ENCODE measurements at regions not wholly inside any gene's neighbourhood (a gene's known extent, or its start where the extent isn't known, plus 50 kb on each side); places are given as distances from the start of the nearest gene placed in this dataset.

DNA sequence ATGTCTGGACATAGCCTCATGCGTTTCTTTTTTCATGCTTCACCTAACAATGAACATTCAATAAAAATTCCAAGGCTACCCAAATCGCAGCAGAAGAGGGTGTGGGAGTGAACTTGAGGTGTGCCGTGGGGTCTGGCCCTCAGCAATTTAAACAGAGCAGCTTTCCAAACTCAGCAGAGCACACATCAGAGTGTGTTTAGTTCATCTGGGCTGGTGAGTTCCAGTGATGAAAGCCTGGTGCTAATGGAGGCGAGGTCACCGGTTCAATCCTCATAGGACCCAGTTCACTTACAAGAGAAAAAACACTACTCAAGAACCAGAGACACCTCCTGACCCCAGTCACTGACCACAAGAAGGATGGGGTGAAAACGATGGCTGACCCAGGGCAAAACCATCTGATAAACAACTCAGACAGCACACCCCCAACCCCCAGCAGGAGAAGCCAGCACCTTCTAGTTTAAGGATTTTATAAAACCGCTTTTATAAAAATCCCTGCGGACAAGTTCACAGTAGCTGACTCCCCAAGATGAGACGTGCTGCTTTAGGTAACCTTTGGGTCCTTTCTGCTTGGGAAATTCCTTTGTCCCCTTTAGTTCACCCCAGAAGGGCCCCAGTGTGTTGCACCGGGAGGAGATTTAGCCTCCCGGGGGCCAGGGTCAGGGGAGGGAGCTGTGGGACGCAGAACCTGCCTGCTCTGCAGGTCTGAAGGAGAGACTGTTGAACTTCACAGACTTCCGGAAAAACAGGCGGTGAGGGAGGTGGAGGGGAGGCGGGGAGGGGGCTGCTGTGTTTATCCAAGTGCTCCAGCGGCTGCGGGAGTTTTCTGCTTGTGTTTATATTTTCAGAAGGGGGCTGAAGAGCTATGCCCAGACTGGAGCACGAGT lies 152.7 kb upstream of the SOX11 start:
- Histone ChIP-seq H2AFZ (ENCODE audit: low read depth, low read length) (no peak overlapping the region), H3K79me2 (ENCODE audit: insufficient read depth, low read length) (no peaks in the 10 kb centered on the region), H3K9me3 (ENCODE audit: insufficient read depth, low read length, severe bottlenecking) (peaks cover 11% of the 10 kb centered on the region), H4K20me1 (ENCODE audit: insufficient read depth, low read length) (no peaks in the 10 kb centered on the region), H3K36me3 (ENCODE audit: insufficient read depth, low read length) (no peaks in the 10 kb centered on the region), H3K27me3 (ENCODE audit: insufficient read depth, low read length, poor library complexity) (no peaks in the 10 kb centered on the region), H3K9ac (ENCODE audit: low read depth, low read length) (no peak overlapping the region), H3K4me3 (ENCODE audit: low read depth in 1 of 2, low read length in 2 of 2) (no peak overlapping the region), H3K4me1 (ENCODE audit: insufficient read depth, low read length) (no peaks in the 10 kb centered on the region), H3K4me2 (ENCODE audit: insufficient read depth, low read length) (no peak overlapping the region), H3K27ac (ENCODE audit: low read length) (no peak overlapping the region)
- no peak for DNase-seq
- no peak for TF ChIP-seq EZH2 (IDR thresholded peaks at IDR 0.05; ENCODE audit: borderline replicate concordance, low read depth, low read length, severe bottlenecking)
- TF ChIP-seq, protein P1, sequence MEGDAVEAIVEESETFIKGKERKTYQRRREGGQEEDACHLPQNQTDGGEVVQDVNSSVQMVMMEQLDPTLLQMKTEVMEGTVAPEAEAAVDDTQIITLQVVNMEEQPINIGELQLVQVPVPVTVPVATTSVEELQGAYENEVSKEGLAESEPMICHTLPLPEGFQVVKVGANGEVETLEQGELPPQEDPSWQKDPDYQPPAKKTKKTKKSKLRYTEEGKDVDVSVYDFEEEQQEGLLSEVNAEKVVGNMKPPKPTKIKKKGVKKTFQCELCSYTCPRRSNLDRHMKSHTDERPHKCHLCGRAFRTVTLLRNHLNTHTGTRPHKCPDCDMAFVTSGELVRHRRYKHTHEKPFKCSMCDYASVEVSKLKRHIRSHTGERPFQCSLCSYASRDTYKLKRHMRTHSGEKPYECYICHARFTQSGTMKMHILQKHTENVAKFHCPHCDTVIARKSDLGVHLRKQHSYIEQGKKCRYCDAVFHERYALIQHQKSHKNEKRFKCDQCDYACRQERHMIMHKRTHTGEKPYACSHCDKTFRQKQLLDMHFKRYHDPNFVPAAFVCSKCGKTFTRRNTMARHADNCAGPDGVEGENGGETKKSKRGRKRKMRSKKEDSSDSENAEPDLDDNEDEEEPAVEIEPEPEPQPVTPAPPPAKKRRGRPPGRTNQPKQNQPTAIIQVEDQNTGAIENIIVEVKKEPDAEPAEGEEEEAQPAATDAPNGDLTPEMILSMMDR (IDR thresholded peaks at IDR 0.05; ENCODE audit: borderline replicate concordance, extremely low read depth, low read length, poor library complexity, severe bottlenecking), result no peak
- ATAC-seq (ENCODE audit: insufficient read depth, low read depth), result no peak

DNA sequence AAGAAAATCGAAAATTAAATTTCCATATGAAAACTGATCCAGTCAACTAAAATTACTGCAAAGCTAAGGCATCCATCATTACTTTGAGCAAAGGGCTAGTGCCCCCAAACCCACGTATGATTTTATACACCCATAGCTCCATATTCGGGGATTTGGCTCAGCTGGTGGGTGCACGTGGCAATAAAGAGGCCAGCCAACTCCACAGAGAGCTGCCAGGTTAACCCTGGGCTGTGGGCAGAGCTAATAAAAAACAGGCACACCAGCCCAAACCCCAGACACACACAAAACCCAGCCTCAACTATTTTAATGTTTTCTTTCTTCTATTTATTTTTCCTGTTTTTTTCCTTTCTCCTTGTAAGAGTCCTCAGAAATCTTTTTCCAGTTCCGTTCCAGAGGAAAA lies 151.3 kb upstream of the SOX11 start:
- Histone ChIP-seq H3K27me3 (ENCODE audit: insufficient read depth, low read length, poor library complexity) (no peaks in the 10 kb centered on the region), H2AFZ (ENCODE audit: low read depth, low read length) (no peak overlapping the region), H3K79me2 (ENCODE audit: insufficient read depth, low read length) (no peaks in the 10 kb centered on the region), H3K27ac (ENCODE audit: low read length) (no peak overlapping the region), H3K9me3 (ENCODE audit: insufficient read depth, low read length, severe bottlenecking) (peaks cover 21% of the 10 kb centered on the region), H3K4me2 (ENCODE audit: insufficient read depth, low read length) (no peak overlapping the region), H3K36me3 (ENCODE audit: insufficient read depth, low read length) (no peaks in the 10 kb centered on the region), H3K4me1 (ENCODE audit: insufficient read depth, low read length) (no peaks in the 10 kb centered on the region), H3K4me3 (ENCODE audit: low read depth in 1 of 2, low read length in 2 of 2) (no peak overlapping the region), H4K20me1 (ENCODE audit: insufficient read depth, low read length) (no peaks in the 10 kb centered on the region), H3K9ac (ENCODE audit: low read depth, low read length) (no peak overlapping the region)
- DNase-seq (no peak), ATAC-seq (ENCODE audit: insufficient read depth, low read depth) (no peak)
- TF ChIP-seq, protein P1 (IDR thresholded peaks at IDR 0.05; ENCODE audit: borderline replicate concordance, extremely low read depth, low read length, poor library complexity, severe bottlenecking), result no peak
- TF ChIP-seq EZH2 (IDR thresholded peaks at IDR 0.05; ENCODE audit: borderline replicate concordance, low read depth, low read length, severe bottlenecking), result no peak

DNA sequence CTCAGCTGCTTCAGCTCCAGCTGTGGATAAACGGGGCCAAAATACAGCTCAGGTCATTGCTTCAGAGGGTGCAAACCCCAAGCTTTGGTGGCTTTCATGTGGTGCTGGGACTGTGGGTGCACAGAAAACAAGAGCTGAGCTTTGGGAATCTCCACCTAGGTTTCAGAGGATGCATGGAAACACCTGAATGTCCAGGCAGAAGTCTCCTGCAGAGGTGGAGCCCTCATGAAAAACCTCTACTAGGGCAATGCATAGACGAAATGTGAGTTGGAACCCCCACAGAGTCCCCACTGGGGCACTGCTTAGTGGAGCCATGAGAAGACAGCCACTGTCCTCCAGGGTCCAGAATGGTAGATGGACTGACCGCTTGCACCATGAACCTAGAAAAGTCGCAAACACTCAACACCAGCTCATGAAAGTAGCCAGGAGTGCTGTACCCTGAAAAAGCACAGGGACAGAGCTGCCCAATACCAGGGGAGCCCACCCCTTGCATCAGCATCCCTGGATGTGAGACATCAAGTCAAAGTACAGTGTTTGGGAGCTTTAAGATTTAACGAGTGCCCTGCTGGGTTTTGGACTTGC lies 147.9 kb upstream of the SOX11 start:
- H3K4me1 ChIP-seq (ENCODE audit: insufficient read depth, low read length), result no peaks in the 10 kb centered on the region
- DNase-seq (no peak), ATAC-seq (ENCODE audit: insufficient read depth, low read depth) (no peak)
- H3K4me3 ChIP-seq (ENCODE audit: low read depth in 1 of 2, low read length in 2 of 2), result no peak overlapping the region
- TF ChIP-seq, protein P1 (IDR thresholded peaks at IDR 0.05; ENCODE audit: borderline replicate concordance, extremely low read depth, low read length, poor library complexity, severe bottlenecking), result no peak
- TF ChIP-seq EZH2 (IDR thresholded peaks at IDR 0.05; ENCODE audit: borderline replicate concordance, low read depth, low read length, severe bottlenecking), result no peak
- no peaks in the 10 kb centered on the region for H3K36me3 ChIP-seq (ENCODE audit: insufficient read depth, low read length)
- H3K27ac ChIP-seq (ENCODE audit: low read length), result no peak overlapping the region
- H3K27me3 ChIP-seq (ENCODE audit: insufficient read depth, low read length, poor library complexity), result no peaks in the 10 kb centered on the region
- no peak overlapping the region for H3K9ac ChIP-seq (ENCODE audit: low read depth, low read length)
- no peaks in the 10 kb centered on the region for H4K20me1 ChIP-seq (ENCODE audit: insufficient read depth, low read length)
- H3K79me2 ChIP-seq (ENCODE audit: insufficient read depth, low read length), result no peaks in the 10 kb centered on the region
- H3K9me3 ChIP-seq (ENCODE audit: insufficient read depth, low read length, severe bottlenecking), result peaks cover 21% of the 10 kb centered on the region
- H2AFZ ChIP-seq (ENCODE audit: low read depth, low read length), result no peak overlapping the region
- H3K4me2 ChIP-seq (ENCODE audit: insufficient read depth, low read length), result no peak overlapping the region

All from DND-41 (cell line).